ENCODE measurements at regions not wholly inside any gene's neighbourhood (a gene's known extent, or its start where the extent isn't known, plus 50 kb on each side); places are given as distances from the start of the nearest gene placed in this dataset.
"Not testable (repeated sequence)": the region's sequence is repeated elsewhere in the genome, so short reads cannot be mapped to it uniquely, and the experiment has no call there.

DNA sequence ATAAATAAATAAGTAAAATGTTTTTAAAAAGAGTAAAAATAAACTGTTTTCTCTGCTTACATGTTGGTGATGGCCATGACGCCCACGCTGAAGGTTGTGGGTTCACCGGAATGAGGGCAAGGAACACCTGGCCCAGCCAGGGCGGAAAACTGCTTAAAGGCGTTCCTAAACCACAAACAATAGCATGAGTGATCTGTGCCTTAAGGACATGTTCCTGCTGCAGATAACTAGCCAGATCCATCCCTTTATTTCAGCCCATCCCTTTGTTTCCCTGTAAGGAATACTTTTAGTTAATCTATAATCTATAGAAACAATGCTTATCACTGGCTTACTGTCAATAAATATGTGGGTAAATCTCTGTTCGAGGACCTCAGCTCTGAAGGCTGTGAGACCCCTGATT, 63.3 kb upstream of the CEP78 start:
- not testable (repeated sequence) for DNase-seq

DNA sequence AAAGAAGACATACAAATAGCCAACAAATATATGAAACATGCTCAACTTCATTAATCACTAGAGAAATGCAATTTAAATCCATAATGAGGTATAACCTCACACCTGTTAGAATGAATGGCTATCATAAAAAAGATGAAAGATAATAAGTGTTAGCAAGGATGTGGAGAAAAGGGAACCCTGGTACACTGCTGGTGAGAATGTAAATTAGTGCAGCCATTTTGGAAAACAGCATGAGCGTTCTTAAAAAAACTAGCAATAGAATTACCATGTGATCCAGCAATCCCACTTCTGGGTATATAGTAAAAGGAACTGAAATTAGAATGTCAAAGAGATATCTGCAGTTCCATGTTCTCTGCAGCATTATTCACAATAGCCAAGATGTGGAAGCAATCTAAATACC, 64.2 kb upstream of the CEP78 start:
- DNase-seq: no peak

DNA sequence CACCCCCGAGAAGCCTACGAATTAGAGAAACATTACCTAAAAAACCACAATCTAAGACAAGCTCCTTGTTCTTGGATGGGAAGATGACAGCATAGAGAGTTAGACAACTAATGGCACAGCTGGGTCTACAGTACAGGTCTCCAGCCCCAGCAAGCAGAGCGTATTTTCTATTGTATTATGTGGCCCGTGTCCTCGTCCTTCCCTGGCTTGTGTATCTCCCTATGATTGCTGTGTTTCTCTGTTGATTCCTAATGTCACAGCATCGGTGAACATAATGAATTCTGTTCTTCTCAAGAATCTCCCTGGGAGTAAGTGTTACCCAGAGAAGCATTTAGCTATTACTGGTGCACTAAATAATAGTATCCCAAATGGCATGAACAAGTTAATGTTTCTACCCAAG, 66.8 kb upstream of the CEP78 start:
- DNase-seq: no peak

DNA sequence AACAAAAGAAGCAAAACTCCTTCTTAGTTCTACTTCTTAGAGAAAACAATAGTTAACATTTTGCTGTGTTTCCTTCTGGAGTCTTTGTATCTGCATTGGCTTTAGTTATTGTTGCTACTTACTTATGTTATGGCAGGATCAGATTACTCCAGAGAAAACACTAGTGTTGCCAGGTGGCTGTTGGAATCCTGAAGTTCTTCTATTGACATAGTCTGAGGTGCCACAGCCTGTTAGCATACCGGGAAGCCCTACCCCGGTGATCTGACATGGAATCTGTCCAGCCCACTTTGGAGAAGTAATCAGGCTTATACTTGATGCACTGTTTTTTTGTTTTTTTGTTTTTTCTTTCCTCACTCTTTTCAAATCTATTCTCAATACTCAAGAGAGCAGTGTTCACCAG, 68.5 kb upstream of the CEP78 start:
- peak in 1 of 2 experiments; percentile 7 for DNase-seq

DNA sequence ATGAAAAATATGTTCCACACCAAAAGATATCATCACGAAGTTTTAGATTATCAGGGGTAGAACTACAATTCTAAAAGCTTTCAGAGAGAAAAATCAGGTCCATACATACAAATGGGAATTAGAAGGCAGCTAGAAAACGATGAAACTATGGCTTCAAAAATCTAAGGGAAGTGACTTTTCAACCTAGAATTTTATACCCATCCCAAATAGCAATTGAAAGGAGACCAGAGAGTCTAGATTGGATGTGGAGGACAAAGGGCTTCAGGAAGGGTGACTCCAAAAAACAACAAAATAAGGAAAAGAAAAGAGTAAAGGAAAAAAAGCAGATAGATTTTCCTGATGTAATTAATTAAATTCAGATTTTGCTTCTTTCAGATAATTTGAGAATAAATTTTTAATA, 72.0 kb upstream of the CEP78 start:
- DNase-seq: no peak

DNA sequence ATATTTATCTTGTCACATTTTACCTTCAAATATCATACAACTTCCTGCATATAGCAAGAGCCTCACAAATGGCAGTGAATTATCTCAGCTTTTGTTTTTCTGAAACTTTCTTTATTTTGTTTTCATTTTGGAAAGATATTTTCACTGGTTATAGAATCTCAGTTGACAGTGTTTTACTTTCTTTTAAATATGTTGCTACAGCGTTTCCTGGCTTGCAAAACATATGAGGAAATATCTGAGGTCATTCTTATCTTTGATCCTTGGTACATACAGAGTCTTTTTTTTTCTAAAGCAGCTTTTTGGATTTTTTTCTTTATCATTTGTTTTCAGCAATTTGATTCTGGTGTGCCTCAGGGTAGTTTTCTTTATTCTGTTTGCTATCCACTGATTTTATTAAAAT, 77.6 kb upstream of the CEP78 start:
- no peak for DNase-seq

DNA sequence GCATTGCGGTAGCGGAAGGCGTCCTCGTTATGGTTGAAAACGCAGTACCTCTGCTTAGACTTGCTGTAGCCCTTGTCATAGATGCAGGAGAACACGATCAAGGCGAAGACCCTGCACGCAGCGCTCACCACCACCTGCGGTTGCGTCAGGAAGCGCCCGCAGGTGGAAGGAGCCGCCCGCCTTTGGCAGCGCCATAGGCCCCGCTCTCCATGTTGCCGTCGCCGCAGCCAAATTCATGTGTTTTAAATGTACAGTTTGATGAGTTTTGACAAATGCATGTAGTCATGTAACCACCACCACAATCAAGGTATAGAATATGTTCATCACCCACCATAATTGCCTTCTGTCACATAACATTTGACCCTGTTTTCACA, 84.9 kb upstream of the CEP78 start:
- no peak for DNase-seq

DNA sequence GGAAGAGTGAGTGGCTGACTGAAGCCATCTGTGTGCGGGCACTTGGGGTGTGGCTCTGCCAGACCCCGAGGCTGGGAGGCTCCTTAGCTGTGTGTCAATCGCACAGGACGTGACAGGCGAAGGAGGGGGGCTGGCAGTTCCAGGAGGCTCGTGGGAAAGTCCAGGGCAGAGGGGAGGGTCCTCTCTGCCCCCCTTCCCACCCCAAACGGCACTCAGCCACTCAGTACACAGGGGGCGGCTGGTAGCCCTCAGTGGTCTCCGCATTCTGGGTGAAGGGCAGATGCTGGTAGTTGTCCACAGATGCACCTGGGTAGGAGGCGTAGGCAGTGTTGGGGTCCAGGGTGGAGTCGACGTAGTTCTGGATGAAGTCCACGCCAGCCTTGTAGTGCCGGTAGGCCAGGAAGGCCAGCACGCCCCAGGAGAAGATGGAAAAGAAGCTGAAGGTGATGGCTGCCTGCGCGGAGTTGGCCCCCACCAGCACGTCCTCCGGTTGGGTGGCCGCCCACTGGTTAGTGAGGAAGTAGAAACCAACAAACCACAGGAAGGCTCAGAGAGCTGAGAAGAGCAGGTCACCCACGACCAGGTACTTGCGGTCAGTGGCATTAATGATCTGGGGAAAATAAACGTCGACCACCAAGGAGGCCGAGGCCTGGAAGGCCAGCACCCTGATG, 85.4 kb upstream of the CEP78 start:
- DNase-seq: no peak

DNA sequence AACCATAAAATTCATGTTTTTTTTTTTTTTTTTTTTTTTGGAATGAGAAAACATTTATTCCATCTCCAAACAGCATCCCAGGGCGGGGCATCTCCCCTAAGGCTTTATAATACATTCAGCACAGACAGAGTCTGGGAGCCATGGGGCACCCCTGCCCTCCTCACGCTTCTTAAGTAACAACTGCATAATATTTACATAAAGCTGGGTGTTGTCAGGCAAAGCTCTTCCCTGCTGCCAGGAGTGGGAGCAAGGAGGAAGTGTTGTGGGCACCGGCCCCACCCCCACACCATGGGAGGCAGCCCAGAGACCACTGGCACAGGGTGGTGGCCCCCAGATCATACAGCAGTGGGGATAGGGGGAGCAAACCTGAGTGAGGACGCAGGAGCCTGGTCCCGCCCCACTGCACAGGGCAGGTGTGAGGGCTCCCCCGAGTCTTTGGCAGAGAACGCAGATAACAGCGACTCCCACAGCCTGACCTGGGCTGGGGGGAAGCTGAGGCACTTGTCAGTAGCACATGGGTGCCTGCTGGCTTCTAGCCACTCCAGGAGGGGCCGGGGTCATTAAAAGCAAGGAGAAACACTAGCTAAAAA, 86.1 kb upstream of the CEP78 start:
- no peak for DNase-seq

DNA sequence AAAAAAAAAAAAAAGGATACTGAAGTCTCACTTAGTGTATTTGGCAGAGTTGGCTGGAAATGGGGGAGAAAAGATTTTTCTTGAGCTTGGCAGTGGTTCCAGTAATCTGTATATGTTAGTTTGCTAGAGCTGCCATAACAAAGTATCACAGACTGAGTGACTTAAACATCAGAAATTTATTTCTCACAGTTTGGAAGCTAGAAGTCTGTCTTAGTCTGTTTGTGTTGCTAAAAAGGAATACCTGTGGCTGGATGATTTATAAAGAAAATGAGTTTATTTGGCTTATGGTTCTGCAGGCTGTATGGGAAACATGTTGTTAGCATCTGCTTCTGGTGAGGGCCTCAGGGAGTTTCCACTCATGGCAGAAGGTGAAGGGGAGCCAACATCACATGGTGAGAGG, 89.6 kb upstream of the CEP78 start:
- no peak for DNase-seq

DNA sequence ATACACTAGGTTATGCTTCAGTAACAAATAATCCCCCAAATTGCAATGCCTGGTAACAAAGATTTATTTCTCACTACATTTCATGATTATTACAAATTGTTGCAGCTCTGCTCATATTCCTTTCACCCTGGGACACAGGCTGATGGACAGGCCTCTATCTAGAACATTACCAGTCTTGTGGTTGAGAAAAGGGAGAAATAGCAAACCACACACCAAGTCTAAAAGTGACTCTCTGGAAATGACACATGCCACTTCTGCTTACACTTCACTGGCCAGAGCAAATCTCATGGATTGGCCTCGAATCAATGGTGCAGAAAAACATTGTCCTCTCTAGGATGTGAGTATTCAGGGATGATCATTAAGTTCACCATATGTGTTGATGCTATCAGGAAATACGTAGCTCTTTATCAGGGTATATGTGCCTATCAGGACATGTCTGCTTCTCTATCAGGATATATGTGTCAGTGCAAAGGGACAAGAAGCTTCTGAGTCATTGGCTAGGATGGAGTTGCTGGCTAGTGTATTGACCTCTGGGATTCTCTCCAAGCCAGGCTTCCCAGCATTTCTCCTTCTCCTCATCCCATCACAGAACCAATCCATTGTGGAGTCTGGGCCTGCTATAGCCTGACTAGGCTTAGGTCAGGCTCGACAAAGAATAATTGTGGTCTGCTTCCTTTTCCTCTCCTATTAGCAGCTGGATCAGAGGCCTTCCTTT, 91.1 kb upstream of the CEP78 start:
- no peak for DNase-seq

DNA sequence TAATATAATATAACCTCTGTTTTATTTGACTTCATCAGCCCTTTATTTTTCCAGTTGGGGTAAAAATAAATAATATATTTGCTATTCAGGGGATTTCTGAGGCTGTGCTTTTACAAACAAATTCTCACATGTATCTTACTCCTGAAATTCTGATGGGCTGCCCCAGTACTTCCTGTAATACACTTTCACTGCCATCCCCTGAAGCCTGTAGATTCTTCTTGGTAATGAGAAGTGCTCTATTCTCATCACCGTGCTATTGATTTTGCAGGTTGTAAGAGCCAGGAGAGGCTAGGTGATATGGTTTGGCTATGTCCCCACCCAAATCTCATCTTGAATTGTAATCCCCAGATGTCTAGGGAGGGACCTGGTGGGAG, 91.9 kb upstream of the CEP78 start:
- DNase-seq: no peak

DNA sequence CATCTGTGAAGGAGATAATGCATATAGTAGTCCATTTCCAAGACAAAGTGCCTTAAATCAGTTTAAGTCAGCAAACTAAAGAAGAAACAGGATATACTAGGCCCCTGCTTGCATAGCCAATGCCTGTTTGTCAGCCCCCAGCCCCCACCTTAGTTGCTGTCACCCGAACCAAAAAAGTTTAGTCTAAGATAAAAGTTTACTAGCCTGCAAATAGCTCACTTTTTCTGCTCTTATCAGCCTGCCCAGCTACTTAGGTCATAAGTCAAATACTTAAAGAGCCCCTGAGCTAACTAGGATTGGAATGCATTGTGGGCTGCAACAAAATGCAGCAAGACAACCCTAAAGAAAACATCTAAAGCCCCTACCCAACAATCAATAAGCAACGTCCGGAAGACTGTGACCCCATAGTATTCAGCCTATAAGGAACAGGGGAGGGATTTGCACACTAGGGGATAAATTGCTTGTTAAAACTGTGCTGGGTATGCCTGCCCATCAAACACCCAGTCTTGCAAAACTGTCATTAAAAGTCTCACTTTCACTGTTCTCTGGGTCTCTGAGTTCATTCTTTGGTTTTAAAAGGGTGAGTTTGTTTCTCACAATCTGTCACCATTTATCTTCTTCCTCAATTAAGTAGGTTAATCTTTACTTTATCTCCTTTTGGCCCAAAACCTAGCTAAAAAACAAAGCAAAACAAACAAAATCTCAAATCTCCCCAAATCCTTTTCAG, 92.4 kb upstream of the CEP78 start:
- no peak for DNase-seq

DNA sequence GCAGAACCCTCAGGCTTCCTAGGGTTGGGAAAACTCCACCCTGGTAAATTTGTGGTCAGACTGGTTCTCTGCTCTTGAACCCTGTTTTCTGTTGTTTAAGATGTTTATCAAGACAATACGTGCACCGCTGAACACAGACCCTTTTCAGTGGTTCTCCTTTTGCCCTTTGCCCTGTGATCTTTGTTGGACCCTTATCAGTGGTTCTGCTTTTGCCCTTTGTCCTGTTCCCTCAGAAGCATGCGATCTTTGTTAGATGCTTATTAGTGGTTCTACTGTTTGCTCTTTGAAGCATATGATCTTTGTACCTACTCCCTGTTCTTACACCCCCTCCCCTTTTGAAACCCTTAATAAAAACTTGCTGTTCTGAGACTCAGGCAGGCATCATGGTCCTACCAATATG, 93.6 kb upstream of the CEP78 start:
- DNase-seq: not testable (repeated sequence)

DNA sequence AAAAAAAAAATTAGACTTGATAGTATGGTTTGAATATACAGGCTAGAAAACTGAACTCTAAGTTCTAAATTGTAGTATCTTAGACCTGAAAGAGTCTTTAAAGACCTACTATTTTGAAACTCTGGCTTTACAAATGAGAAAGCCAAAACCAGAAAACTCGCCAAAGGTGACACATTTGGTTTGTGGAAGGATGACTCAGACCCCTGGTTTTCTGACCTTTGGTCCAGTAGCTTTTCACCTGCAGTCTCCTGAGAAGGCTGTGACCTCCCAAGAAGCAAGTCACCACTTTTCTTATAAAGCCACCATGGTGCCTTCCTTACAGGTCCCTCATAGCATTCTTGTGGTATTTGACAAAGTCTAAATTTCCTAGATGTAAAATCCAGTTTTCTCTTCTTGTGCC, 102.1 kb upstream of the CEP78 start:
- DNase-seq: no peak

DNA sequence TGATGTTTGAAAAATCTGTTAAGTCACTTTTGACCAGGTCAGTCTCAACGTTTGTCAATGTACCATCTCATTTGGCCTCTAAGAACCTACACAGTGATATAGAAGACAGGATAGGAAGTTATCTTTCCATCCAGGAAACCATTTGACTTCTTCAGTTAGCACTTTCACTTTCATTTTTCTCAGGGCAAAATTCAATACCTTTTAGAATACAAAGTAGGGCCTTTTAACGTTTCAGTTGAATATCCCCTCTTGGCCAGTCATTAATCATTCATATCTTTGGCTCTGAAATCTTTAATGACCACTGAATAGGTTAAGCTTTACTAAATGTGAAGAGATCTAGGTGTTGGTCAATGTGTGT, 101.1 kb upstream of the GNAQ start:
- DNase-seq: no peak

DNA sequence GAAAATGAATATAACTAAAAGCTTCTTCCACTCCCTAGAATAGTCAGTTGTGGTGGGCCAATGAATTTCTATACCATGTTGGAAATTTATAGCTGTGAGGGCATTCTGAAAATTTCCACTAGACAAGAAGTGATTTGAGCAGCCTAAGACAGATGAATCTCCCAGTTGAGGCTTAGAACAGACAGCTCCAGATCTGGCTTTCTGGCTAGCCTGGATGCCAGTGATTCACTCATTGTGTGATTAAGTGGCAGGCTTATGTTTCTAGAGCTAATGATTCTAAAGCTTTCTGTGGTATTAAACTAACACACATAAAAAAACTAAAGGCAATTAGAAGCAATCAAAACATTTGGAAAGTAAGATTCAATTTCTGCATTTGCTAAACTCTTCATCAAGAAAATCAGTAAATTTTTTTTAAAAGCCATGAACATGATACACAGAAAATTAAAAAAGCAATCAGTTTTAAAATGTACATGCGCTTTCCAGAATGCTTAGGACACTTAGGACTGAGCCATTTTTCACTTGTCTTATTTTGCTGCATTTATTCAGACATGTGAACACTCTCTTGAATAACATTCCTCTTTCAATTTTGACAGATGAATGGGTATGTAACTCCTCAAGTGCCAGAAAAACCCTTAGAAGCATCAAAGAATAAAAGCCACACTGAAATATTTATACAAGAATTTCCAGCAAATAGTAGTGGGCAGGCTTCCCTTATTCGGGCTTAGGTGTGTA, 100.5 kb upstream of the GNAQ start:
- no peak for DNase-seq

DNA sequence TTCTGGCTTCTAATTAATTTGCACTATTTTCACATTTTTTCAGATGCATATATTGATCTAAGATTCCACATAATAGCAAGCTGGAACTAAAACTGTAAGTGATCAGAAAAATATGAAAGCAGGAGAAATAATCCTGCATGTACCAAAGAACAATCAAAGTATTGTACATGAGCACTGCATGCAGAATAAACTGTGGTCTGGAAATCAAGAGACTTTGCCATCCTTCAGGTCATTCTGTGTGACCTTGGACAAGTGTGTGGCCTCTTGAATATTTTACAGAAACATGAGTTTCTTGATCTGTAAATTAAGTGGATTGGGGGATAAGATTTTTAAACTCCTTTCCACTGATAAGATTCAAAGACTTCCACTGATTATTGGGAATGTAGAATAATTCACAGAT, 99.2 kb upstream of the GNAQ start:
- DNase-seq: no peak

DNA sequence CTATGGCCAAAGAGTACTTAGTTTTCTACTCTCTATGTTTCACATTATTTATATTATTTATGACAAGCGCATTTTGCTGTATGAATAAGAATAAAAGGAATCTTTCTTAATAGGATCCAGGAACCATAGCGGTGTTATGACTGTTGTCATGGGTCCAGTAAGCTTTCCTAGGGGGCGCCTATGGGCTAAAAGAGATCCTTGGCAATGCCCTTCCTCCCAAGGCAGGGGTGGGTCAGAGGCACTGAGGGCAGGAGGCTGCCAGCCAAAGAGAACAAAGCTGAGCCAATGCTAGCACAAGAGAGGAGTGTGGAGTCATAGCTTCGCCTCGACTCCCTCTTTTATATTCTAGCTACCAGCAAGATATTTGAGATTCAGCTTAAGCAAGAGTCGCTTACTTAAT, 98.4 kb upstream of the GNAQ start:
- no peak for DNase-seq

DNA sequence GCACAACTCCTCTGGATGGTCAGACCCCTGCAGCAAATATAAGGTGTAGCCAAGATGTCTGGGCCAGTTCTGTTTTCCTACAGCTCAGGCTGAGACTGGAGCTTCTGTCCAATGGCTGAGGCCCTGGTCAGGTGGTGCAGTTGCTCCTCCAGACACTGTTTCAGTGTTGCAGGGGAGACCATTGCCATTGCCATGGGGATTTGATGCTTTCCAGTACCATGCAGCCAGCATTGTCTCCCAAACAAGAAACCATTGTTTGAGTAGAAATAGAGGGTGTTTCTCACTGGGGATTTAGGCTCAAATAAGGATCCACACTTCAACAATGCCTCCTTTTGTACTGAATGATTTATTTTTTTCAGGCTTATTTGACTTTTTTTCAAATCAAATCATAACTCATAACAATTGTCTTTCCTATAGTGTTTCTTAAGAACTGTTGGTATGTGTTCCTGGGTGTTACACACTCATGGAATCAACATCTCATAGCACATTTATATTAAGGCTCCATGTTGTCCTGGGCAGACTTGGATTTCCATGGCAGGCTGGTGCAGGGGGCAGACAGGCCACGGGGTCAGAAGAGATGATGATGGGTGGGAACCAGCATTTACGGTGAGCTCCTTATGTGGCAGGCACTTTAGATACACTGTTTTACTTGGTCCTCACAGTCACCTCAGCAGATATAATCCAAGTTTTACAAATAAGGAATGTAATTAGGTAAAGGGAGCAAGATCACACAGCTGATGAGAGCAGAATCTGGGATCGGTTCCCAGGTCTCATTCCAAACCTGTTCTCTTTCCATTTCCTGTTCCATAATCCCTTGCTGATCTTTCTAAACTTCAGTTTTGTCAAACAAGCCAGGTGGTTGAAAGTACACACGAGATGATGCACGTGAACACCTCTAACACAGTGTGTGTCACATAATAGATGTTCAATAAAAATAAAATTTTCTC, 95.9 kb upstream of the GNAQ start:
- no peak for DNase-seq

DNA sequence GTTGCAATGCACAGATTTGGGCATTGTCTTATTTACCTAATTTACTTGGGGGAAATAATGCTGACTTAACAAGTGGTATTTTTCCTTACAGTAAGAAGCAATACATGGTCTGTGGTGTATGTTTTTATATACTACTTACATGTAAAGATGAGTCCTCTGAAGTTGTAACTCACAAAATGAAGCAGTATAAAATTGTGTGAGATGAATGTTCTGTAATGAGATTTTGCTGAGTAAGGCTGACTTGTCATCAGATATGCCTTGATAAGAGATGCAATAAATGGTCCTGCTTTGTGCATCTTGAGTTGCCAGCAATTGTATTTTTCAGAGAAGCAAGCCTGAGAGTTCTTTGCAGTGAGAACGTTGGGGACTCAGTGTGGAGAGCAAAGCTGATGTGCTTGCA, 92.2 kb upstream of the GNAQ start:
- DNase-seq: no peak

DNA sequence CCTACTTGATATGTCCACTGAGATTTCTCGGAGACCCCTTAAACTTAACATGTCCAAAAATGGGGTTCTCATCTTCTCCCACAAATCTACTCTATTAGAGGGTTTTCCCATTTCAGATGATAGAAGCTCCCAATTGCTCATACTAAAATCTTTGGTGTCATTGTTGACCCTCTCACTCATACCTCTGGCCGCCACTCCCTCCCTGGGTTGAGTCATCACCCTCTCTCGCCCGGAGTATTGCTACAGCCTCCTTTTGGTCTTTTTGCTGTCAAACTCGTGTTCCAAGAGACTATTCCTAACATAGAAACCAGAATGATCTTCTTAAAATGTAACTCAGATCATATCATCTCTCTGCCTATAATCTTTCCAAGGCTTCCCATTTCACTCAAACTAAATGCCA, 91.0 kb upstream of the GNAQ start:
- no peak for DNase-seq
